Vagina (tissue), 2 donors: ENCODE measurements at regions not wholly inside any gene's neighbourhood (a gene's known extent, or its start where the extent isn't known, plus 50 kb on each side); places are given as distances from the start of the nearest gene placed in this dataset.

ENCODE experiments used
- CTCF ChIP-seq, 3 experiments: fragments of 450-650 bp in 2 of 3; fragments of 200-600 bp in 1 of 3; sonication (generic) in 1 of 3; IDR thresholded peaks; one replicate each; pipeline ENCODE4 v1.5.1; 2017 to 2019; ENCODE audit warnings: antibody characterized with exemption in 3 of 3, mild to moderate bottlenecking in 2 of 3, moderate library complexity in 2 of 3
- POLR2A ChIP-seq, 2 donors: fragments of 450-650 bp; IDR thresholded peaks; one replicate each; pipeline ENCODE4 v1.6.1; 2017; ENCODE audit warnings: antibody characterized with exemption in 2 of 2, mild to moderate bottlenecking in 2 of 2, moderate library complexity in 2 of 2
- POLR2AphosphoS5 ChIP-seq, 2 donors: sonication (generic); formaldehyde crosslinking; IDR thresholded peaks; one replicate each; pipeline ENCODE4 v1.9.0; 2017; ENCODE audit warnings: antibody characterized with exemption in 2 of 2, mild to moderate bottlenecking in 2 of 2, low read depth in 1 of 2; ENCODE audit not compliant: insufficient read depth in 1 of 2

- TF ChIP-seq CTCF (IDR thresholded peaks at IDR 0.05) (no peak), POLR2A (IDR thresholded peaks at IDR 0.05) (no peak), POLR2AphosphoS5 (IDR thresholded peaks at IDR 0.05; ENCODE audit: insufficient read depth in 1 of 2, low read depth in 1 of 2) (no peak)
Observed at GRCh38 chr9:90053027-90053426, 448.2 kb downstream of the GADD45G start.
